Sciatic nerve (tissue), 2 donors: ENCODE measurements at regions not wholly inside any gene's neighbourhood (a gene's known extent, or its start where the extent isn't known, plus 50 kb on each side); places are given as distances from the start of the nearest gene placed in this dataset.

Source experiments
- ATAC-seq: fragments of 200-7000 bp; cut with Tn5 transposase; one replicate; pipeline ENCODE4 v1.9.1; 2020; ENCODE audit warnings: mild to moderate bottlenecking, moderate library complexity
- DNase-seq: peaks from one replicate; pipeline ENCODE4 v3.0.0-alpha.2; 2020; ENCODE audit warnings: low spot score
- intact Hi-C: fragments of 100-400 bp; cut with DNase I; formaldehyde crosslinking; loops from one replicate; pipeline ENCODE4 v1.14.2; 2022
- donor health status: DM: no; HTN: no; CAD: no.
- donor health status: DM: no; HTN: no; CAD: no.

- intact Hi-C loops: no loop called here
- ATAC-seq: no peak
These were observed 57.2 kb upstream of the KLF12 start for GRCh38 chr13:74191410-74191809.

GRCh38 chr13:74190999-74191398, 56.8 kb upstream of the KLF12 start:
- intact Hi-C loops: no loop called here
- DNase-seq (no peak), ATAC-seq (no peak)

More at GRCh38 chr13:74191410-74191809, 57.2 kb upstream of the KLF12 start:
- DNase-seq: no peak

GRCh38 chr13:74187564-74187963, 53.4 kb upstream of the KLF12 start:
- ATAC-seq (no peak), DNase-seq (no peak)
- intact Hi-C loops: no loop called here

- ATAC-seq: no peak
- DNase-seq: no peak
- intact Hi-C loops: no loop called here
These were observed 50.1 kb upstream of the KLF12 start for GRCh38 chr13:74184283-74184682.
